Neutrophil (primary cell): ENCODE measurements at regions not wholly inside any gene's neighbourhood (a gene's known extent, or its start where the extent isn't known, plus 50 kb on each side); places are given as distances from the start of the nearest gene placed in this dataset.
"Not testable (repeated sequence)": the region's sequence is repeated elsewhere in the genome, so short reads cannot be mapped to it uniquely, and the experiment has no call there.

Experiments
- H3K27ac ChIP-seq: fragments of 200-600 bp; sonication (generic); 2 replicates; pipeline ENCODE4 v1.5.1; 2016; ENCODE audit warnings: mild to moderate bottlenecking, moderate library complexity
- H3K27me3 ChIP-seq: fragments of 200-600 bp; sonication (generic); 2 replicates; pipeline ENCODE4 v1.6.0; 2016; ENCODE audit warnings: mild to moderate bottlenecking
- H3K36me3 ChIP-seq: fragments of 200-600 bp; sonication (generic); 2 replicates; pipeline ENCODE4 v1.5.1; 2017
- H3K4me1 ChIP-seq, 2 experiments: fragments of 200-600 bp in 1 of 2; sonication (generic) in 1 of 2; 1 replicate in 1 of 2; 2 replicates in 1 of 2; pipeline versions ENCODE4 v1.5.1 to v1.6.1; 2013 to 2016; ENCODE audit warnings: low read depth in 1 of 2, low read length in 1 of 2, mild to moderate bottlenecking in 1 of 2, moderate library complexity in 1 of 2; ENCODE audit not compliant: control insufficient read depth in 1 of 2, insufficient read depth in 1 of 2
- H3K4me3 ChIP-seq, 2 experiments: fragments of 200-600 bp in 1 of 2; sonication (generic) in 1 of 2; 1 replicate in 1 of 2; 2 replicates in 1 of 2; pipeline ENCODE4 v1.5.1; 2013 to 2016; ENCODE audit warnings: low read depth in 1 of 2, low read length in 1 of 2, mild to moderate bottlenecking in 1 of 2, moderate library complexity in 1 of 2
- H3K9me3 ChIP-seq: fragments of 200-600 bp; sonication (generic); 2 replicates; pipeline ENCODE4 v1.5.1; 2016
- TF ChIP-seq, protein P1 (sequence below): fragments of 200-600 bp; sonication (generic); IDR thresholded peaks from 2 replicates; pipeline ENCODE4 v1.5.1; 2016; ENCODE audit warnings: antibody characterized with exemption

DNA sequence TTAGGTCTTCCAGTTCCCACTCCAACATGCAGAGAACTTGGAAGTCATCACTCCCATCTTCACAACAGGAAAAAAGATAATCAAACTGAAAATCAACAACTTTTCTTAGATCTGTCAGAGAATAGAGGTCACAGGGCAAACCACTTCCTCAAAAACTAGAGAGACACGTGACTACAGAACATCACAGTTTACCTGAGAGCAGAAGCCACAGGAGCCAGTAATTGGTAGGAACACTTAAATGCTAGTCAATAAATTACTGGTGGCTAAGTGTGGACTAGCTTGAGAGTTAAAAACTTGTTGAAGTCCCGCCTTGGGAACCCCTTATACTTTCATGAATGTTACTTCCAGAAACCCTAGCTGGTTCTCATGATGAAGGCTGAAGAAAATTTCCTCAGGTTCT is 81.1 kb downstream of the THSD1 start:
- H3K27me3 ChIP-seq, H3K9me3 ChIP-seq, H3K4me3 ChIP-seq, H3K27ac ChIP-seq, H3K4me1 ChIP-seq, H3K36me3 ChIP-seq: not testable (repeated sequence)

DNA sequence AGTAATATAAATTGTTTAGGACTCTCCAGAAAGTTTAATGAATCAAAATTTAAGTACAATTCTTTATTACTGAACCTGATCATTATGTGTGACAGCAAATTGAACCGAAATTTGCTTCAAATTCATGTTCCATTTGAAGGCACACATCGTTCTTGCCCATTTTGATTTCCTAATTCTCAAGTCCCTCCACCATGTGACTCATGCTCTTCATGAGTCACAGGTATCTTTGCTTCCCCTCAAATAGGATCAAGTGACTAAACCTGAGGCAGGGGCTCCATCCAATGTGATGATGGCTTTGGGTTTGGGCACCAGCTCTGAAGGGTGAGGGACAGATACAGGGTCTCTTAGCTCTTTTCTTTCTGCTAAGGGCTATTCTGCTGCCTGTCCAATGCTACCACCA is 86.1 kb downstream of the THSD1 start:
- H3K27me3 ChIP-seq = no peaks in the 10 kb centered on the region
- no peaks in the 10 kb centered on the region for H3K9me3 ChIP-seq
- H3K4me1 ChIP-seq = no peaks in the 10 kb centered on the region
- TF ChIP-seq, protein P1, sequence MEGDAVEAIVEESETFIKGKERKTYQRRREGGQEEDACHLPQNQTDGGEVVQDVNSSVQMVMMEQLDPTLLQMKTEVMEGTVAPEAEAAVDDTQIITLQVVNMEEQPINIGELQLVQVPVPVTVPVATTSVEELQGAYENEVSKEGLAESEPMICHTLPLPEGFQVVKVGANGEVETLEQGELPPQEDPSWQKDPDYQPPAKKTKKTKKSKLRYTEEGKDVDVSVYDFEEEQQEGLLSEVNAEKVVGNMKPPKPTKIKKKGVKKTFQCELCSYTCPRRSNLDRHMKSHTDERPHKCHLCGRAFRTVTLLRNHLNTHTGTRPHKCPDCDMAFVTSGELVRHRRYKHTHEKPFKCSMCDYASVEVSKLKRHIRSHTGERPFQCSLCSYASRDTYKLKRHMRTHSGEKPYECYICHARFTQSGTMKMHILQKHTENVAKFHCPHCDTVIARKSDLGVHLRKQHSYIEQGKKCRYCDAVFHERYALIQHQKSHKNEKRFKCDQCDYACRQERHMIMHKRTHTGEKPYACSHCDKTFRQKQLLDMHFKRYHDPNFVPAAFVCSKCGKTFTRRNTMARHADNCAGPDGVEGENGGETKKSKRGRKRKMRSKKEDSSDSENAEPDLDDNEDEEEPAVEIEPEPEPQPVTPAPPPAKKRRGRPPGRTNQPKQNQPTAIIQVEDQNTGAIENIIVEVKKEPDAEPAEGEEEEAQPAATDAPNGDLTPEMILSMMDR = no peak
- no peak overlapping the region for H3K4me3 ChIP-seq
- no peak overlapping the region for H3K27ac ChIP-seq
- H3K36me3 ChIP-seq = no peaks in the 10 kb centered on the region

DNA sequence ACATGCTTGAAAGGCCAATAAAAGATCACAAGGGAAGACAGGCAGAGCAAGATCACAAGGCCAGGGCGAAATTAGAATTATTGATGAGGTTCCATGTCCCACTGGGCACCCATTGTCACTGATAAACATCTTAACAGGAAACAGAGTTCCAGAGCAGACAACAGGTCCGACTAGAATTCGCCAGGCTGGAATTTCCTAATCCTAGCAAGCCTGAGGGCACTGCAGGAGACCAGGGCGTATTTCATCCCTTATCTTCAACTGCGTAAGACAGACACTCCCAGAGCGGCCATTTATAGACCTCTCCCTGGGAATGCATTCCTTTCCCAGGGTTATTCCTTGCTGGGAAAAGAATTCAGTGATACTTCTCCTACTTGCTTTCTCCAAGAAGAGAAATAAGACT is 96.1 kb downstream of the THSD1 start:
- H3K4me3 ChIP-seq, H3K9me3 ChIP-seq, H3K27ac ChIP-seq, H3K36me3 ChIP-seq, H3K27me3 ChIP-seq, H3K4me1 ChIP-seq: not testable (repeated sequence)

DNA sequence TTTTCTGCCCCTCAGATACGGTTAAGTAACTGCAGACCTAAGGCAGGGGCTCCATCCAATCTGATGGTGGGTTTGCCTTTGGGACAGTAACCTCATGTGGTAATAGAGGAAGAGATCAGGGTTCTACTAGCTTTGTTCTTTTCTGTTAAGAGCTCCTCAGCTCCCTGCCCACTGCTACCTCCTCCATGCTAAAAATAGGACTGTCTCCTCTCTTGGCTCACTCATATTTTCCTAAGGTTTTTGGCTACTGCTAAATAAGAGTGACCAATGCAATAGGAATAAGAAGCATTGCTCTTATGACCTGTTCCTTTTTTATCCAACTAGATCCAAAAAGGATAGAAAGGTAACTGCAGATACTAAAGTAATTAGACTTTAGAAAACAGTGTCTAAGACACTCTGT is 99.6 kb downstream of the THSD1 start:
- H3K4me1 ChIP-seq, H3K27me3 ChIP-seq, H3K9me3 ChIP-seq, H3K4me3 ChIP-seq, H3K27ac ChIP-seq, H3K36me3 ChIP-seq: not testable (repeated sequence)

DNA sequence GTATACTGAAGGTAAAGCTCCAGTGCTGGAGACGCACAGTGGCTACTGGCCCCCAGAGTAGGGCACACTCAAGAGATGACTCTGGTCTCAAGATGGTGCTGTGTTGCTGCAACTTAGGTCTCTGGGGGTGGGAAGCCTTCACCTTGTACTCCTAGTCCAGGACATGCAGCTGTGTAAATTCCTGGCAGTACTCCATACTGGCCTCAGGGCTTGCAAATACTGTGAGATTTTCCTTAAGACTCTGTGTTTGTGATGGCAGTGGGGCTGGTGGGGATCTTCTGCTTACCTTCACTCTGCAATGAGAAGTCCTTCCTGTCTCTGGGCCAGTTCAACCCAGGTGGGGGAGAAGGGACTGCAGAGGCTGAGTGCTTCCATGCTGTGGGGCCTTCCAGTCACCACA is 102.9 kb downstream of the THSD1 start:
- not testable (repeated sequence) for H3K4me1 ChIP-seq, H3K27me3 ChIP-seq, H3K4me3 ChIP-seq, H3K9me3 ChIP-seq, H3K27ac ChIP-seq, H3K36me3 ChIP-seq

DNA sequence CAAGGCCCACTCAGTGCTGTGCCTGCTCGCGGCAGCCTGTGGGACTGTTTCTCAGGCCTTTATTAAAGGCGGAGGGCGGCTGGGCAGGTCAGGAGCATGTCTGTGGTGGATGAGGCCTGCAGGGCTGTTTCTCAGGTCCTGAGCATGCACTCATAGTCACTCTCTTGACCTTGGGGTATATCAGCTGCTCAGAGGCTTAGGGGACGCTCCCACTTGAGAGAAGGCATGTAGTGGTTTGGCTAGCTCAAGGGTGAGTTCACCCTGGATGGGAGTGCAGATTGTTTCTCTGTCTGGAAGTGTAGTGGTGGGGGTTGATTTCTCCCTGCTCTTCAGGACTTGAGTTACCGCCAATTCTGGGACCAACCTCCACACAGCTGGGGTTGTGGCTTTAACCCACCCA is 103.3 kb downstream of the THSD1 start:
- not testable (repeated sequence) for H3K4me3 ChIP-seq, H3K27ac ChIP-seq, H3K27me3 ChIP-seq, H3K4me1 ChIP-seq, H3K9me3 ChIP-seq, H3K36me3 ChIP-seq

DNA sequence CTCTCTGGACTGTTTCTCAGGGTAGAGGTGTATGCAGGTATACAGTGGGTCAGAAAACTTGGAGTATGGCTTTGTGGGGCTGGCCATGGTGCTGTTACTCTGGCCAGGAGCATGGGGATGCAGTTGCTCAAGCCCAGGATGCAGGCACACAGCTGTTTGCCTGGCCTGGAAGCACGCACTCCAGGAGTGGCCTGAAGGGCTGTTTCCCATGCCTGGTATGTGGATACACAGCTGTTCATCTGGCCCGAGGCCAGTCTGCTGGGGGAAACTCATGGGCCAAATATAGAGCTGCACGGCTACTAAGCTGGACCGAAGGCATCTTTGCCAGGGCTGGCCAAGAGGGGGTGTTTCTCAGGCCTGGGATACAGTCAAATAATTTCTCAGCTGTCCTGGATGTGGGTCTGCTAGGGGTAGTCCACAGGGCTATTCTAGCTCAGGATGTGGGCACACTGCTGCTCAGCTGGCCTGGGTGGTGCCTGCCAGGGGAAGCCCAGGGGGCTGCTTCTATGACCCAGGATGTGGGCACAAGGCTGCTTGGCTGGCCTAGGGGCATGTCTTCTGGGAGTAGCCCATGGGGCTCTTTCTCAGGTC is 104.1 kb downstream of the THSD1 start:
- not testable (repeated sequence) for H3K27me3 ChIP-seq, H3K9me3 ChIP-seq, H3K4me1 ChIP-seq, H3K36me3 ChIP-seq, H3K4me3 ChIP-seq, H3K27ac ChIP-seq

DNA sequence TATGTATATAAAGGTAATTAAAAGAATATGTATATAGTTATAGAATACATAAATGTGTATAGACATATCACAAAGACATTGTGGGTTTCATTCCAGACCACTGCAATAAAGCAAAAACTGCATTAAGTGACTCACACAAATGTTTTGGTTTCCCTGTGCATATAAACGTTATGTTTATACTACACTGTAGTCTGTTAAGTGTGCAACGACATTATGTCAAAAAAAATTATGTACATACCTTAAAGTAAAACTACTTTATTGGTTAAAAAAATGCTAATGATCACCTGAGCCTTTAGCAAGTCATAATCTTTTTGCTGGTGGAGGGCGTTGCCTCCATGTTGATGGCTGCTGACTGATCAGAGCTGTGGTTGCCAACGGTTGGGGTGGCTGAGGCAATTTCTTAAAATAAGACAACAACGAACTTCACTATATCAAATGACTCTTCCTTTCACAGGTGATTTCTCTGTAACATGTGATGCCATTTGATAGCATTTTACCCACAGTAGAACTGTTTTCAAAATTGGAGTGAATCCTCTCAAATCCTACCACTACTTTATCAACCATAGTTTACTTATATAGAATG is 107.8 kb downstream of the THSD1 start:
- not testable (repeated sequence) for H3K4me3 ChIP-seq, H3K27ac ChIP-seq, H3K4me1 ChIP-seq, H3K36me3 ChIP-seq, H3K9me3 ChIP-seq, H3K27me3 ChIP-seq

DNA sequence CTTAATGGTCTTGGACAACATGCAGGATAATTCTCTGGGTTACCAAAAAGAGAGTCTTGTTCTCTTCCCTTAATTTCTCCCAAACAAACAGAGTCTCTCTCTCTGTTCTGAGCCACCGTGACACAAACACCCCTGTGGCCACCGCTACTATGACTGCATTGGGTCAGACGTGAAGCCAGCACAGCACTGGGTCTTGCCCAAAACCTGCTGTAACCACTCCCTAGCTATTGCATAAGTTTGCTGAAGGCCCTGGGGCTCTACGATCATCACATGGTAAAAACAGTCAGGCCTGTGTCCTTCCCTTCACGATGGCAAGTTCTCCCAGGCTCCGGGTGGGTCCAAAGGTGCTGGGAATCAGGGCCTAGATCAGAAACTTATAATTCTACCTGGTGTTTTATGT is 117.1 kb downstream of the THSD1 start:
- not testable (repeated sequence) for H3K36me3 ChIP-seq, H3K27ac ChIP-seq, H3K4me1 ChIP-seq, H3K27me3 ChIP-seq, H3K9me3 ChIP-seq, H3K4me3 ChIP-seq

DNA sequence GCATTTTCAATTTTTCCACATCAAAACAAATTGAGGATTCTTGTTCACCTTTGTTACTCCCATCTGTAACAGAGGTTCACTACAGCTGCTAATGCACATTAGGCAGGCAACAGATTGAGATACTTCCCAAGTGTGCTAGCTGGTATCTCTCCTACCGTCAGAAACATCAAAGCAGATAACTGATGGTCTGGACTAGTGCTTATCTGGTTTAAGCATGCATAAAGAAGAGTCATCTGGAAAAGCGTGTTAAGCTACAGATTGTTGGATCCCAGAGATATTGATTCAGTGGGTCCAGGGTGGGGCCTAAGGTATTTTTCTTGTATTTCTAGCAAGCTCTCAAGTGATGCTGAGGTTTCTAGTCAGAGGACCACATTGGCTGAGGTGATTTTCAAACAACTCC is 122.0 kb upstream of the NEK3 start:
- not testable (repeated sequence) for H3K27me3 ChIP-seq

DNA sequence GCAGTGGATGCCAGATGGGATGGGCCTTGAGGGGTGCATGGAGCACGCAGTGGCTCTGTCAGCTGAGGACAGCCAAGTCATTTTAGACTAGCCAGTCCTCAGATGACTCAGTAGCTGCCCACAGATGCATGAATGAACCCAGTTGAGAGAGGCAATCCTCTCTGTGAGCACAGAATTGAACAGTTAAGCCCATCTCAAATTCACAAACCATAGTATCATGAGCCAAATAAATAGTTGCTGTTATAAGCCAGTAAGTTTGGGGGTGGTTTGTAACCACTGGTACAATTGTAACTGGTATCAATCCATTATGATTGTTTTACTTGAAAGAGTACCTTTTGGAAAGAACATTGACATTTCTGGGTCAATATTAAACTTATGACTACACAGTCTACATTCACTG is 120.0 kb upstream of the NEK3 start:
- not testable (repeated sequence) for H3K9me3 ChIP-seq, H3K27ac ChIP-seq, H3K4me3 ChIP-seq

More for the DNA sequence above, 122.0 kb upstream of the NEK3 start:
- not testable (repeated sequence) for H3K27ac ChIP-seq, H3K4me3 ChIP-seq, H3K36me3 ChIP-seq, H3K4me1 ChIP-seq, H3K9me3 ChIP-seq

DNA sequence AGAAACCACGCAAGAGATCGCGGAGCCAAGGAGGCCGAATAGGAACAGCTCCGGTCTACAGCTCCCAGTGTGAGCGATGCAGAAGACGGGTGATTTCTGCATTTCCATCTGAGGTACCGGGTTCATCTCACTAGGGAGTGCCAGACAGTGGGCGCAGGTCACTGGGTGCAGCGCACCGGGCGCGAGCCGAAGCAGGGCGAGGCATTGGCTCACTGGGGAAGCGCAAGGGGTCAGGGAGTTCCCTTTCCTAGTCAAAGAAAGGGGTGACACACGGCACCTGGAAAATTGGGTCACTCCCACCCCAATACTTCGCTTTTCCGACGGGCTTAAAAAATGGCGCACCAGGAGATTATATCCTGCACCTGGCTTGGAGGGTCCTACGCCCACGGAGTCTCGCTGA is 94.9 kb upstream of the NEK3 start:
- not testable (repeated sequence) for H3K27ac ChIP-seq, H3K4me1 ChIP-seq, H3K27me3 ChIP-seq, H3K9me3 ChIP-seq, H3K4me3 ChIP-seq, H3K36me3 ChIP-seq

More for the DNA sequence above, 120.0 kb upstream of the NEK3 start:
- not testable (repeated sequence) for H3K4me1 ChIP-seq, H3K36me3 ChIP-seq, H3K27me3 ChIP-seq

DNA sequence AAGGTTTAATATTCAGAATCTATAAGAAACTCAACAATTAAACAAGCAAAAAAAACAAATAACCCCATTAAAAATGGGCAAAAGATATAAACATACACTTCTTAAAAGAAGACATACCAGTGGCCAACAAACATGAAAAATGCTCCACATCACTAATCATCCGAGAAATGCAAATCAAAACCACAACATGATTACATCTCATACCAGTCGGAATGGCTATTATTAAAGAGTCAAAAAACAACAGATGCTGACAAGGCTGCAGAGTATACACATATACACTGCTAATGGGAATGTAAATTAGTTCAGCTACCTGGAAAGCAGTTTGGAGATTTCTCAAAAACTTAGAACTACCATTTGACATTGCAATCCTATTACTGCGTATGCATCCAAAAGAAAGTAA is 81.4 kb upstream of the NEK3 start:
- H3K27ac ChIP-seq, H3K4me3 ChIP-seq, H3K4me1 ChIP-seq, H3K27me3 ChIP-seq, H3K9me3 ChIP-seq, H3K36me3 ChIP-seq: not testable (repeated sequence)
